ENCODE measurements at regions not wholly inside any gene's neighbourhood (a gene's known extent, or its start where the extent isn't known, plus 50 kb on each side); places are given as distances from the start of the nearest gene placed in this dataset.

- ChIA-PET CTCF (no interaction called here), POLR2A (no interaction called here)
- H3K36me3 ChIP-seq (ENCODE audit: control insufficient read depth in 4 of 4, insufficient read depth in 4 of 4, low read length in 3 of 4), result no peaks in the 10 kb centered on the region
- H3K27ac ChIP-seq (ENCODE audit: insufficient read depth in 1 of 2, low read depth in 1 of 2, low read length in 2 of 2, poor library complexity in 1 of 2, severe bottlenecking in 2 of 2), result no peak overlapping the region
- H3K4me3 ChIP-seq (ENCODE audit: control insufficient read depth in 1 of 7, extremely low read depth in 1 of 7, insufficient read depth in 4 of 7, low read depth in 2 of 7, low read length in 6 of 7), result no peak overlapping the region
- H3K9me3 ChIP-seq (ENCODE audit: control extremely low read depth in 1 of 5, control insufficient read depth in 4 of 5, insufficient read depth in 2 of 5, low read depth in 1 of 5, low read length in 4 of 5), result no peaks in the 10 kb centered on the region
- no peaks in the 10 kb centered on the region for H3K27me3 ChIP-seq (replicated peaks in 2 of 5; ENCODE audit: control insufficient read depth in 4 of 5, insufficient read depth in 5 of 5, low read length in 4 of 5)
- no peak for DNase-seq
- no peaks in the 10 kb centered on the region for H3K4me1 ChIP-seq (ENCODE audit: control extremely low read depth in 1 of 4, control insufficient read depth in 4 of 4, insufficient read depth in 4 of 4, low read length in 3 of 4)
- no CpG with 5 or more reads among the region's 1 CpG for WGBS (ENCODE audit: insufficient coverage)
These were observed 604.8 kb upstream of the CXADR start for GRCh38 chr21:16908077-16908476.

GRCh38 chr21:16910435-16911165, 602.2 kb upstream of the CXADR start:
- H3K36me3 ChIP-seq (ENCODE audit: control insufficient read depth in 4 of 4, insufficient read depth in 4 of 4, low read length in 3 of 4), result no peaks in the 10 kb centered on the region
- no peak overlapping the region for H3K27ac ChIP-seq (ENCODE audit: insufficient read depth in 1 of 2, low read depth in 1 of 2, low read length in 2 of 2, poor library complexity in 1 of 2, severe bottlenecking in 2 of 2)
- no peak overlapping the region for H3K4me3 ChIP-seq (ENCODE audit: control insufficient read depth in 1 of 7, extremely low read depth in 1 of 7, insufficient read depth in 4 of 7, low read depth in 2 of 7, low read length in 6 of 7)
- ChIA-PET POLR2A (no interaction called here), CTCF (no interaction called here)
- no peaks in the 10 kb centered on the region for H3K9me3 ChIP-seq (ENCODE audit: control extremely low read depth in 1 of 5, control insufficient read depth in 4 of 5, insufficient read depth in 2 of 5, low read depth in 1 of 5, low read length in 4 of 5)
- 100% methylated on average over 1 of the region's 4 CpGs for WGBS (ENCODE audit: insufficient coverage)
- no peaks in the 10 kb centered on the region for H3K27me3 ChIP-seq (replicated peaks in 2 of 5; ENCODE audit: control insufficient read depth in 4 of 5, insufficient read depth in 5 of 5, low read length in 4 of 5)
- DNase-seq, result no peak
- no peaks in the 10 kb centered on the region for H3K4me1 ChIP-seq (ENCODE audit: control extremely low read depth in 1 of 4, control insufficient read depth in 4 of 4, insufficient read depth in 4 of 4, low read length in 3 of 4)

- H3K9me3 ChIP-seq (ENCODE audit: control extremely low read depth in 1 of 5, control insufficient read depth in 4 of 5, insufficient read depth in 2 of 5, low read depth in 1 of 5, low read length in 4 of 5), result no peaks in the 10 kb centered on the region
- H3K36me3 ChIP-seq (ENCODE audit: control insufficient read depth in 4 of 4, insufficient read depth in 4 of 4, low read length in 3 of 4), result no peaks in the 10 kb centered on the region
- H3K27ac ChIP-seq (ENCODE audit: insufficient read depth in 1 of 2, low read depth in 1 of 2, low read length in 2 of 2, poor library complexity in 1 of 2, severe bottlenecking in 2 of 2), result no peak overlapping the region
- no peak overlapping the region for H3K4me3 ChIP-seq (ENCODE audit: control insufficient read depth in 1 of 7, extremely low read depth in 1 of 7, insufficient read depth in 4 of 7, low read depth in 2 of 7, low read length in 6 of 7)
- H3K4me1 ChIP-seq (ENCODE audit: control extremely low read depth in 1 of 4, control insufficient read depth in 4 of 4, insufficient read depth in 4 of 4, low read length in 3 of 4), result no peaks in the 10 kb centered on the region
- DNase-seq, result no peak
- no peaks in the 10 kb centered on the region for H3K27me3 ChIP-seq (replicated peaks in 2 of 5; ENCODE audit: control insufficient read depth in 4 of 5, insufficient read depth in 5 of 5, low read length in 4 of 5)
- ChIA-PET POLR2A (no interaction called here), CTCF (no interaction called here)
- no CpG with 5 or more reads among the region's 1 CpG for whole genome bisulfite sequencing (ENCODE audit: insufficient coverage)
These were observed 601.7 kb upstream of the CXADR start for GRCh38 chr21:16911166-16911607.

- H3K27ac ChIP-seq (ENCODE audit: insufficient read depth in 1 of 2, low read depth in 1 of 2, low read length in 2 of 2, poor library complexity in 1 of 2, severe bottlenecking in 2 of 2), result no peak overlapping the region
- WGBS (ENCODE audit: insufficient coverage), result 25% methylated on average over 1 of the region's 2 CpGs
- POLR2A ChIA-PET, result no interaction called here
- H3K4me1 ChIP-seq (ENCODE audit: control extremely low read depth in 1 of 4, control insufficient read depth in 4 of 4, insufficient read depth in 4 of 4, low read length in 3 of 4), result no peaks in the 10 kb centered on the region
- no peaks in the 10 kb centered on the region for H3K27me3 ChIP-seq (replicated peaks in 2 of 5; ENCODE audit: control insufficient read depth in 4 of 5, insufficient read depth in 5 of 5, low read length in 4 of 5)
- H3K9me3 ChIP-seq (ENCODE audit: control extremely low read depth in 1 of 5, control insufficient read depth in 4 of 5, insufficient read depth in 2 of 5, low read depth in 1 of 5, low read length in 4 of 5), result no peaks in the 10 kb centered on the region
- no peaks in the 10 kb centered on the region for H3K36me3 ChIP-seq (ENCODE audit: control insufficient read depth in 4 of 4, insufficient read depth in 4 of 4, low read length in 3 of 4)
- no peak for DNase-seq
- CTCF ChIA-PET, result no interaction called here
- H3K4me3 ChIP-seq (ENCODE audit: control insufficient read depth in 1 of 7, extremely low read depth in 1 of 7, insufficient read depth in 4 of 7, low read depth in 2 of 7, low read length in 6 of 7), result no peak overlapping the region
These were observed 600.8 kb upstream of the CXADR start for GRCh38 chr21:16912075-16912474.

GRCh38 chr21:16913010-16913409, 599.8 kb upstream of the CXADR start:
- Histone ChIP-seq H3K4me3 (ENCODE audit: control insufficient read depth in 1 of 7, extremely low read depth in 1 of 7, insufficient read depth in 4 of 7, low read depth in 2 of 7, low read length in 6 of 7) (no peak overlapping the region), H3K36me3 (ENCODE audit: control insufficient read depth in 4 of 4, insufficient read depth in 4 of 4, low read length in 3 of 4) (no peaks in the 10 kb centered on the region), H3K27me3 (replicated peaks in 2 of 5; ENCODE audit: control insufficient read depth in 4 of 5, insufficient read depth in 5 of 5, low read length in 4 of 5) (no peaks in the 10 kb centered on the region), H3K9me3 (ENCODE audit: control extremely low read depth in 1 of 5, control insufficient read depth in 4 of 5, insufficient read depth in 2 of 5, low read depth in 1 of 5, low read length in 4 of 5) (no peaks in the 10 kb centered on the region), H3K4me1 (ENCODE audit: control extremely low read depth in 1 of 4, control insufficient read depth in 4 of 4, insufficient read depth in 4 of 4, low read length in 3 of 4) (no peaks in the 10 kb centered on the region), H3K27ac (ENCODE audit: insufficient read depth in 1 of 2, low read depth in 1 of 2, low read length in 2 of 2, poor library complexity in 1 of 2, severe bottlenecking in 2 of 2) (no peak overlapping the region)
- 81% methylated on average over 2 of the region's 3 CpGs for WGBS (ENCODE audit: insufficient coverage)
- POLR2A ChIA-PET, result no interaction called here
- DNase-seq, result no peak
- CTCF ChIA-PET, result no interaction called here

GRCh38 chr21:16928439-16928838, 584.4 kb upstream of the CXADR start:
- Histone ChIP-seq H3K4me3 (ENCODE audit: control insufficient read depth in 1 of 7, extremely low read depth in 1 of 7, insufficient read depth in 4 of 7, low read depth in 2 of 7, low read length in 6 of 7) (no peak overlapping the region), H3K27ac (ENCODE audit: insufficient read depth in 1 of 2, low read depth in 1 of 2, low read length in 2 of 2, poor library complexity in 1 of 2, severe bottlenecking in 2 of 2) (no peak overlapping the region), H3K4me1 (ENCODE audit: control extremely low read depth in 1 of 4, control insufficient read depth in 4 of 4, insufficient read depth in 4 of 4, low read length in 3 of 4) (no peaks in the 10 kb centered on the region), H3K36me3 (ENCODE audit: control insufficient read depth in 4 of 4, insufficient read depth in 4 of 4, low read length in 3 of 4) (no peaks in the 10 kb centered on the region), H3K9me3 (ENCODE audit: control extremely low read depth in 1 of 5, control insufficient read depth in 4 of 5, insufficient read depth in 2 of 5, low read depth in 1 of 5, low read length in 4 of 5) (no peaks in the 10 kb centered on the region), H3K27me3 (replicated peaks in 2 of 5; ENCODE audit: control insufficient read depth in 4 of 5, insufficient read depth in 5 of 5, low read length in 4 of 5) (no peaks in the 10 kb centered on the region)
- CTCF ChIA-PET, result no interaction called here
- no peak for DNase-seq
- WGBS (ENCODE audit: insufficient coverage), result no CpG with 5 or more reads among the region's 1 CpG
- POLR2A ChIA-PET, result no interaction called here

GRCh38 chr21:16932314-16932713, 580.5 kb upstream of the CXADR start:
- H3K4me3 ChIP-seq (ENCODE audit: control insufficient read depth in 1 of 7, extremely low read depth in 1 of 7, insufficient read depth in 4 of 7, low read depth in 2 of 7, low read length in 6 of 7), result no peak overlapping the region
- no peaks in the 10 kb centered on the region for H3K36me3 ChIP-seq (ENCODE audit: control insufficient read depth in 4 of 4, insufficient read depth in 4 of 4, low read length in 3 of 4)
- no peaks in the 10 kb centered on the region for H3K27me3 ChIP-seq (replicated peaks in 2 of 5; ENCODE audit: control insufficient read depth in 4 of 5, insufficient read depth in 5 of 5, low read length in 4 of 5)
- ChIA-PET CTCF (no interaction called here), POLR2A (no interaction called here)
- no peak for DNase-seq
- no peaks in the 10 kb centered on the region for H3K9me3 ChIP-seq (ENCODE audit: control extremely low read depth in 1 of 5, control insufficient read depth in 4 of 5, insufficient read depth in 2 of 5, low read depth in 1 of 5, low read length in 4 of 5)
- no peak overlapping the region for H3K27ac ChIP-seq (ENCODE audit: insufficient read depth in 1 of 2, low read depth in 1 of 2, low read length in 2 of 2, poor library complexity in 1 of 2, severe bottlenecking in 2 of 2)
- H3K4me1 ChIP-seq (ENCODE audit: control extremely low read depth in 1 of 4, control insufficient read depth in 4 of 4, insufficient read depth in 4 of 4, low read length in 3 of 4), result no peaks in the 10 kb centered on the region
